ENCODE measurements at regions not wholly inside any gene's neighbourhood (a gene's known extent, or its start where the extent isn't known, plus 50 kb on each side); places are given as distances from the start of the nearest gene placed in this dataset.

- no peak for TF ChIP-seq SUZ12 (IDR thresholded peaks at IDR 0.05)
- no peak for TF ChIP-seq CTBP1 (IDR thresholded peaks at IDR 0.05; ENCODE audit: borderline replicate concordance)
- TF ChIP-seq BHLHE40 (IDR thresholded peaks at IDR 0.05; ENCODE audit: borderline replicate concordance), result no peak
- no peak for TF ChIP-seq HDGF (IDR thresholded peaks at IDR 0.05; ENCODE audit: borderline replicate concordance)
- no peak for TF ChIP-seq FOXA1 (IDR thresholded peaks at IDR 0.05)
- no peak for TF ChIP-seq SP1 (IDR thresholded peaks at IDR 0.05)
- no peak for TF ChIP-seq FOXK2 (IDR thresholded peaks at IDR 0.05)
- TF ChIP-seq FOXM1 (IDR thresholded peaks at IDR 0.05; ENCODE audit: borderline replicate concordance), result no peak
- TF ChIP-seq ELF4 (IDR thresholded peaks at IDR 0.05), result no peak
- TF ChIP-seq L3MBTL2 (conservative IDR thresholded peaks at IDR 0.05), result no peak
- TF ChIP-seq, protein P1, sequence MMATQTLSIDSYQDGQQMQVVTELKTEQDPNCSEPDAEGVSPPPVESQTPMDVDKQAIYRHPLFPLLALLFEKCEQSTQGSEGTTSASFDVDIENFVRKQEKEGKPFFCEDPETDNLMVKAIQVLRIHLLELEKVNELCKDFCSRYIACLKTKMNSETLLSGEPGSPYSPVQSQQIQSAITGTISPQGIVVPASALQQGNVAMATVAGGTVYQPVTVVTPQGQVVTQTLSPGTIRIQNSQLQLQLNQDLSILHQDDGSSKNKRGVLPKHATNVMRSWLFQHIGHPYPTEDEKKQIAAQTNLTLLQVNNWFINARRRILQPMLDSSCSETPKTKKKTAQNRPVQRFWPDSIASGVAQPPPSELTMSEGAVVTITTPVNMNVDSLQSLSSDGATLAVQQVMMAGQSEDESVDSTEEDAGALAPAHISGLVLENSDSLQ (IDR thresholded peaks at IDR 0.05), result no peak
- TF ChIP-seq ARNT (IDR thresholded peaks at IDR 0.05), result no peak
- TF ChIP-seq TARDBP (IDR thresholded peaks at IDR 0.05), result no peak
Measured at GRCh38 chr3:146685050-146685814, 80.1 kb upstream of the PLSCR5 start.

Data from HEK293T (cell line).